ENCODE measurements at regions not wholly inside any gene's neighbourhood (a gene's known extent, or its start where the extent isn't known, plus 50 kb on each side); places are given as distances from the start of the nearest gene placed in this dataset.

DNA sequence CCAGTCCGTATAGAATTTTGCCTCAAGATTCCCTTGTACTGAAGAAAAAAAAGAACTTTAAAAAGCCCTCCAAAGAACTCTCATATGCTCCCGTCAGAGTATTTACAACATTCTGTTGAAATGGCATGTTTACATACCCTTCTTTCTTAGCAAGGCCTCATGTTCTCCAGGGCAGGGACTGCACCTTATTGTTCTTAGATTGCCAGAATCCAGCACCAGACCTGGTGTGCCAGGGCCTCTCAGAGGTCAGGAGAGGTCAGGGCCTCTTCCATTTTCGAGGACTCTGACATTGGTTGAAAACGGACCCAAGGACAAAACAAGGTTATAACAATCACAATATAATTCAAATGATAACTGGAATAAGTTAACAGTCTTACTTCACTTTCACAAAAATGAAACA is 78.2 kb downstream of the TNP1 start:
- no peak overlapping the region for H2AFZ ChIP-seq (ENCODE audit: low read length)
- intact Hi-C loops (cut with micrococcal nuclease; ENCODE audit: unreplicated experiment), result no loop called here
- H3K4me2 ChIP-seq (ENCODE audit: low read length), result no peak overlapping the region
- H3K27ac ChIP-seq (ENCODE audit: low read depth, low read length, poor library complexity, severe bottlenecking), result no peak overlapping the region
- TF ChIP-seq, protein P1, sequence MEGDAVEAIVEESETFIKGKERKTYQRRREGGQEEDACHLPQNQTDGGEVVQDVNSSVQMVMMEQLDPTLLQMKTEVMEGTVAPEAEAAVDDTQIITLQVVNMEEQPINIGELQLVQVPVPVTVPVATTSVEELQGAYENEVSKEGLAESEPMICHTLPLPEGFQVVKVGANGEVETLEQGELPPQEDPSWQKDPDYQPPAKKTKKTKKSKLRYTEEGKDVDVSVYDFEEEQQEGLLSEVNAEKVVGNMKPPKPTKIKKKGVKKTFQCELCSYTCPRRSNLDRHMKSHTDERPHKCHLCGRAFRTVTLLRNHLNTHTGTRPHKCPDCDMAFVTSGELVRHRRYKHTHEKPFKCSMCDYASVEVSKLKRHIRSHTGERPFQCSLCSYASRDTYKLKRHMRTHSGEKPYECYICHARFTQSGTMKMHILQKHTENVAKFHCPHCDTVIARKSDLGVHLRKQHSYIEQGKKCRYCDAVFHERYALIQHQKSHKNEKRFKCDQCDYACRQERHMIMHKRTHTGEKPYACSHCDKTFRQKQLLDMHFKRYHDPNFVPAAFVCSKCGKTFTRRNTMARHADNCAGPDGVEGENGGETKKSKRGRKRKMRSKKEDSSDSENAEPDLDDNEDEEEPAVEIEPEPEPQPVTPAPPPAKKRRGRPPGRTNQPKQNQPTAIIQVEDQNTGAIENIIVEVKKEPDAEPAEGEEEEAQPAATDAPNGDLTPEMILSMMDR (conservative IDR thresholded peaks at IDR 0.05; ENCODE audit: low read length), result no peak
- no peak for TF ChIP-seq EZH2phosphoT487 (IDR thresholded peaks at IDR 0.05; ENCODE audit: borderline replicate concordance, low read depth, low read length)
- ChIA-PET CTCF (ENCODE audit: unreplicated experiment) (no interaction called here), POLR2A (no interaction called here)
- no peaks in the 10 kb centered on the region for H3K9me2 ChIP-seq (ENCODE audit: insufficient read depth, low read length)
- H3K79me2 ChIP-seq (ENCODE audit: insufficient read depth, low read depth, low read length), result no peaks in the 10 kb centered on the region
- H3K4me3 ChIP-seq (ENCODE audit: low read depth, low read length, poor library complexity, severe bottlenecking), result no peak overlapping the region
- H3K9me3 ChIP-seq (ENCODE audit: low read length), result no peaks in the 10 kb centered on the region
- H4K20me1 ChIP-seq (ENCODE audit: insufficient read depth, low read length), result no peaks in the 10 kb centered on the region
- H3K36me3 ChIP-seq (ENCODE audit: insufficient read depth, low read length), result no peaks in the 10 kb centered on the region
- no TSS peak for BruUV-seq (replicated peaks)
- H3K4me1 ChIP-seq (ENCODE audit: insufficient read depth, low read length, poor library complexity, severe bottlenecking), result no peaks in the 10 kb centered on the region
- DNase-seq (ENCODE audit: low spot score), result no peak

DNA sequence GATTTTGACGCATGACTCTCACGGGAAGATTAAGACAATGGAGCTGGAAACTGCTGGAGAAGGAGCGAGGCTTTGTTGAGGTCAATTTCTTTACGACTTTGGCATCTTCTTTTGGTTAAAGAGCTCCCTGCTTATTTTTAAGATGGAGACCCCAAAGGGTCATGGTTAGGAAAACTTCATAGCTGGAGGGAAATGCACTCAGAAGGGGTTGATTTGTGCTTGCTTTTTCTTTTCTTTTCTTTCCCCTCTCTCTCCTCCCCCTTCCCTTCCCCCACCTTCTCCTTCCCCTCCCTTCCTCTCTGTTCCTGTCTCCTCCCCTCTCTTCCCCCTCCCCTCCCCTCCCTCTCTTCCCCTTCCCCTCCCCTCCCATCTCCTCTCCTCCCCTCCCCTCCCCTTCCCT is 79.0 kb downstream of the TNP1 start:
- intact Hi-C loops (cut with micrococcal nuclease; ENCODE audit: unreplicated experiment), result no loop called here
- CTCF ChIA-PET (ENCODE audit: unreplicated experiment), result no interaction called here
- no peaks in the 10 kb centered on the region for H4K20me1 ChIP-seq (ENCODE audit: insufficient read depth, low read length)
- no peaks in the 10 kb centered on the region for H3K9me2 ChIP-seq (ENCODE audit: insufficient read depth, low read length)
- no TSS peak for BruUV-seq (replicated peaks)
- H3K27ac ChIP-seq (ENCODE audit: low read depth, low read length, poor library complexity, severe bottlenecking), result no peak overlapping the region
- H3K9me3 ChIP-seq (ENCODE audit: low read length), result no peaks in the 10 kb centered on the region
- no peak for DNase-seq (ENCODE audit: low spot score)
- TF ChIP-seq EZH2phosphoT487 (IDR thresholded peaks at IDR 0.05; ENCODE audit: borderline replicate concordance, low read depth, low read length), result no peak
- TF ChIP-seq, protein P1 (conservative IDR thresholded peaks at IDR 0.05; ENCODE audit: low read length), result no peak
- no peaks in the 10 kb centered on the region for H3K36me3 ChIP-seq (ENCODE audit: insufficient read depth, low read length)
- no peaks in the 10 kb centered on the region for H3K79me2 ChIP-seq (ENCODE audit: insufficient read depth, low read depth, low read length)
- no peaks in the 10 kb centered on the region for H3K4me1 ChIP-seq (ENCODE audit: insufficient read depth, low read length, poor library complexity, severe bottlenecking)
- no peak overlapping the region for H3K4me2 ChIP-seq (ENCODE audit: low read length)
- no peak overlapping the region for H2AFZ ChIP-seq (ENCODE audit: low read length)
- POLR2A ChIA-PET, result interaction anchor here (1.7 kb wide), 1 partner anchor 12 kb away, joined by 5 read pairs; no protein-coding TSS in a partner anchor
- H3K4me3 ChIP-seq (ENCODE audit: low read depth, low read length, poor library complexity, severe bottlenecking), result no peak overlapping the region

DNA sequence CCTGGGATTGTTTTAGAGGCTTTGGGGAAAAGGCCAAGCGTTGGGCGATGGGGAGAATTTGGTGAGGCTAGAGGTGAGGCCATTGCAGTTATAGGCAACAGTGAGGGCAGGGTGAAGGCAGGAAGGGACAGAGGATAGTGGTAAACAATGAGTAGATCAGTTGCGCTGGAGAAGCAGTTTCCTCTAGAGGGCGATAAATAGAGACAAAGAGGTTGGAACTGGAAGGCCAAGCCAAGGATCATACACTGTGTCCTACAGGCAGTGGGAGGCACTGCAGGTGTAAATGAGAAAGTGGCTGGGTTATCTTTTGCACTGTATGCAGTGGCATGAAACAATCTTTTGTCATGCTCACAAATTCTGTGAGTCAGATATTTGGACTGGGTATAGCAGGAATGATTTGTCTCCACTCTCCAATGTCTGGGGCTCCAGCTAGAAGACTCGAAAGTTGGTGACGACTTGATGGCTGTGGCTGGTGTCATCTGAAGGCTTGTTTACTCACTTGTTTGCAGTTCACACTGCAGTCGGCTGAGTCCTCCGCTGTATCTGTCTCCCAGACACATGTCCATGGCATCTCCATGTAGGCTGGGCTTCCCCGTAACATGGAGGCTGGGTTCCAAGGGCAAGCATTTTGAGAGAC is 82.1 kb downstream of the TNP1 start:
- Histone ChIP-seq H4K20me1 (ENCODE audit: insufficient read depth, low read length) (no peaks in the 10 kb centered on the region), H3K9me3 (ENCODE audit: low read length) (no peaks in the 10 kb centered on the region), H3K27ac (ENCODE audit: low read depth, low read length, poor library complexity, severe bottlenecking) (no peak overlapping the region), H3K4me1 (ENCODE audit: insufficient read depth, low read length, poor library complexity, severe bottlenecking) (no peaks in the 10 kb centered on the region), H3K9me2 (ENCODE audit: insufficient read depth, low read length) (no peaks in the 10 kb centered on the region), H3K4me3 (ENCODE audit: low read depth, low read length, poor library complexity, severe bottlenecking) (no peak overlapping the region), H2AFZ (ENCODE audit: low read length) (no peak overlapping the region), H3K79me2 (ENCODE audit: insufficient read depth, low read depth, low read length) (no peaks in the 10 kb centered on the region), H3K4me2 (ENCODE audit: low read length) (no peak overlapping the region), H3K36me3 (ENCODE audit: insufficient read depth, low read length) (no peaks in the 10 kb centered on the region)
- ChIA-PET CTCF (ENCODE audit: unreplicated experiment) (no interaction called here), POLR2A (no interaction called here)
- DNase-seq (ENCODE audit: low spot score), result peak; percentile 64
- BruUV-seq (replicated peaks), result no TSS peak
- TF ChIP-seq EZH2phosphoT487 (IDR thresholded peaks at IDR 0.05; ENCODE audit: borderline replicate concordance, low read depth, low read length), result no peak
- TF ChIP-seq, protein P1 (conservative IDR thresholded peaks at IDR 0.05; ENCODE audit: low read length), result peak; percentile 85
- intact Hi-C loops (cut with micrococcal nuclease; ENCODE audit: unreplicated experiment), result no loop called here
